Right cardiac atrium (tissue), 5 donors: ENCODE measurements at regions not wholly inside any gene's neighbourhood (a gene's known extent, or its start where the extent isn't known, plus 50 kb on each side); places are given as distances from the start of the nearest gene placed in this dataset.
A peak's percentile ranks its signal among the peaks of the same experiment; 100 is the strongest.
"Not testable (repeated sequence)": the region's sequence is repeated elsewhere in the genome, so short reads cannot be mapped to it uniquely, and the experiment has no call there.

Experiments used
- ATAC-seq, 2 donors: fragments of 200-7000 bp; cut with Tn5 transposase; one replicate each; pipeline versions ENCODE4 v1.8.0 to v1.9.1; 2020; ENCODE audit warnings: moderate library complexity in 2 of 2, mild to moderate bottlenecking in 1 of 2
- DNase-seq, 3 donors: peaks; one replicate each; pipeline ENCODE4 v3.0.0-alpha.2; 2020
- H3K27ac ChIP-seq: one replicate; pipeline ENCODE4 v1.5.1; 2013; ENCODE audit warnings: mild to moderate bottlenecking, low read length, control low read depth, moderate library complexity
- H3K27me3 ChIP-seq: one replicate; pipeline ENCODE4 v1.6.1; 2013; ENCODE audit not compliant: control insufficient read depth, insufficient read depth
- H3K4me1 ChIP-seq: one replicate; pipeline ENCODE4 v1.6.1; 2013; ENCODE audit warnings: low read length; ENCODE audit not compliant: control insufficient read depth, insufficient read depth
- H3K4me3 ChIP-seq: one replicate; pipeline ENCODE4 v1.5.1; 2013; ENCODE audit warnings: low read length, control low read depth
- H3K9me3 ChIP-seq: one replicate; pipeline ENCODE4 v1.6.1; 2013; ENCODE audit warnings: low read length; ENCODE audit not compliant: control insufficient read depth
- WGBS: extraction: QIAGEN DNeasy Blood & Tissue Kit; methylation state at CpG from one replicate; pipeline ENCODE4 v1.1.7; 2013; 5-methylcytosine and 5-hydroxymethylcytosine counted together
- intact Hi-C, 4 donors: fragments of 100-400 bp; cut with DNase I; formaldehyde crosslinking; loops; one replicate each; pipeline versions ENCODE4 v1.11.0 to v1.14.0; 2022 to 2023
- donor health status: healthy with polysubstance abuse.
- donor health status: DM: no; HTN: yes; CAD: no.
- donor health status: DM: no; HTN: no; CAD: no.
- donor health status: DM: no; HTN: yes; CAD: no; lungs with severe emphysema.
- donor health status: DM: yes; HTN: yes; CAD: no.

DNA sequence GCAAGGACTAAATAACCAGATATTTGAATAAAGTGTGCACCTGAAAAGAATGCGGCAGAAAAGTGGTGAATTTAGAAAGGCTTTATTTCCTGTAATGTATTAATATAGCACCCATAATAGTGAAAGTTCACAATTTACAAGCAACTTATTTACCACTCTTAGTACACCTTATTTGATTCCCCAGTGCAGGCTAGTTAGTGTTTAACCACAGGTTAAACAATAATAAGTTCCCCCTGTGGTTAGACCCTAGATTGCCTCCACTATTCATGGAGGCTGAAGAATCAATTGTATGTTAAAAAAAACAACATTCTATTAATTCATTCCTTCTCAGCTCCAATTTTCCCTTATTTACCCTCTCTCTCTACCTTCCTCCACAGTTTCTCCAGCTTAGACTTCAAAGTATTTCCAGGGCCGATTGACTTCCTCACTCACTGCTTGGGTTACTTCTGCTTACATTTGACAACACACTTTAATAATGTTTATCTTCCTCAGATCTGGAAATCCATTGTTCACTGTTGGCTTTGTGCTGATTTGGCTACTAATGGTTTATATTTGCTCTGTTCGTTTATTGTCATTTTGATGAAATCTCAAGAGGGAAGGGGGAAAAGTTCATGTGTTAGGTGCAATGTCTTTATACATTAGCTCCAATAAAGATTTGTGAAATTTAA lies 796.3 kb downstream of the BRINP3 start:
- no peak overlapping the region for H3K27ac ChIP-seq
- H3K4me1 ChIP-seq: no peaks in the 10 kb centered on the region
- H3K27me3 ChIP-seq: no peaks in the 10 kb centered on the region
- DNase-seq (no peak), ATAC-seq (no peak)
- intact Hi-C loops: no loop called here
- H3K4me3 ChIP-seq: no peak overlapping the region
- WGBS: 66% methylated on average over 3 of the region's 3 CpGs
- H3K9me3 ChIP-seq: no peaks in the 10 kb centered on the region

DNA sequence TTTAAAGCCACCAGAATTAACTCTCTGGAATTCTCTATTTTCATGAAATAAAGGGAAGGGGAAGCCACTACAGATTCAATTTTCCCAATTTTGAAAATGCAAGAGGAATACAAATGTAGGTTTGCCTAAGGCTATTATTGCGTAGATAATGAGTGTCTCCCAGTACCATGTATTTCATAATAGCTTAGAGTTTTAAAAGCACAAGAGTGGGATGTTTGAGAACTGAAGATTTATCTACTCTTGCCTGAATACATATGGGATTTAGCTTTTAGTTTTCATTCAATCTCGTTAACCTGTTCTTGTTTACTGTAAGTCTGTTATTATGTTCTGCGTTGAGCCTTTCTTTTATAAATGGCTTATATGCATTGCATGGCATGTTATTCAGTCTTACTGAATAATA lies 795.1 kb downstream of the BRINP3 start:
- no peak overlapping the region for H3K27ac ChIP-seq
- intact Hi-C loops: no loop called here
- ATAC-seq (no peak), DNase-seq (no peak)
- H3K4me1 ChIP-seq: no peaks in the 10 kb centered on the region
- no peaks in the 10 kb centered on the region for H3K27me3 ChIP-seq
- H3K4me3 ChIP-seq: no peak overlapping the region
- H3K9me3 ChIP-seq: no peaks in the 10 kb centered on the region
- 80% methylated on average over 3 of the region's 3 CpGs for WGBS

DNA sequence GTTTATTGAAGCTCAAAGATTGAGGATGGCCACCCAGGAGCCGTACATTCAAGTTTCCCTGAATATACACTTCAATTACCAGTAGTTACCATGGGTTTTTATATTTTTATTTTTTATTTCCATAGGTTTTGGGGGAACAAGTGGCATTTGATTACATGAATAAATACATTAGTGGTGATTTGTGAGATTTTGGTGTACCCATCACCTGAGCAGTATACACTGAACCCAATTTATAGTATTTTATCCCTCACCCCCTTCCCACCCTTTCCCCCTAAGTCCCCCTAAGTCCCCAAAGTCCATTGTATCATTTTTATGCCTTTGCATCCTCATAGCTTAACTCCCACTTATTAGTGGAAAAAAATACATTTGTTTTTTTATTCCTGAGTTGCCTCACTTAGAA lies 791.4 kb downstream of the BRINP3 start:
- intact Hi-C loops: no loop called here
- H3K27ac ChIP-seq: no peak overlapping the region
- ATAC-seq (no peak), DNase-seq (no peak)
- H3K9me3 ChIP-seq: no peaks in the 10 kb centered on the region
- no peak overlapping the region for H3K4me3 ChIP-seq
- 86% methylated on average over 1 of the region's 1 CpG for WGBS
- H3K27me3 ChIP-seq: no peaks in the 10 kb centered on the region
- H3K4me1 ChIP-seq: no peaks in the 10 kb centered on the region

DNA sequence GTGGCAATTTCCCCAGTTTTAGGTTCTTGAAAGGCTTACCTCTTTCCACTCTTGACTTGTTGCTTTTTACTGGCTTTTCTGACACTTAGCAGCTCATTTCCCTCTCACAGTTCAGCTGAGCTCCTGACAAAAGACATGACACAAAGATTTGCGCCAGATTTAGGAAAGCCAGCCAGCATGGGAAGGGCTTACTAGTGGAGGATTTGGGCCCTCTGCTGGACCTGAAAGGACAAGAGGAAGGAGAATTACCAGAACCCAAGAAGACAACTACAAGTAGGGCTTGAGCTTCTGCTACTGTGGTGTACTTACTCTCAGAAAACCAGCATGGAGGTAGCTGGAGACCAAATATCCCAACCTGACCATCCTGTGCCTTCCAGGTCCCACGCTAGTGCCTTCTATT lies 784.5 kb downstream of the BRINP3 start:
- no peak for ATAC-seq
- Histone ChIP-seq H3K27me3 (no peaks in the 10 kb centered on the region), H3K4me3 (no peak overlapping the region), H3K27ac (no peak overlapping the region), H3K4me1 (no peaks in the 10 kb centered on the region), H3K9me3 (no peaks in the 10 kb centered on the region)
- intact Hi-C loops: no loop called here
- DNase-seq: no peak
- 83% methylated on average over 2 of the region's 2 CpGs for WGBS

DNA sequence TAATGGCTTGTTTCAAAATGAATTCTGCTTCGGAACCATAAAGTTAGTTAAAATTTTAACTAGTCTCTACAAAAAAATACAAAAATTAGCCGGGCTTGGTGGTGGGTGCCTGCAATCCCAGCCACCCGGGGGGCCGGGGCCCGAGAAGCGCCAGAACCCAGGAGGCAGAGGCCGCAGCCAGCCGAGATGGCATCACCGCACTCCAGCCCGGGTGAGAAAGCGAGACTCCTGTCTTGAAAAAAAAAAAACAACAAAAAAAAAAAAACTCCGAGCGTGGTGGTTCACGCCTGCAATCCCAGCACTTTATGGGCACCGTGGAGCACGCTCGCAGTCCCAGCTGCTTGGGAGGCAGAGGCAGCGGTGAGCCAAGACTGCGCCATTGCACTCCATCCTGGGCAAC lies 781.4 kb downstream of the BRINP3 start:
- no peak overlapping the region for H3K27ac ChIP-seq
- H3K9me3 ChIP-seq: no peaks in the 10 kb centered on the region
- WGBS: 98% methylated on average over 19 of the region's 19 CpGs
- DNase-seq: no peak
- no peaks in the 10 kb centered on the region for H3K27me3 ChIP-seq
- no peak overlapping the region for H3K4me3 ChIP-seq
- no peak for ATAC-seq
- no peaks in the 10 kb centered on the region for H3K4me1 ChIP-seq
- intact Hi-C loops: no loop called here

DNA sequence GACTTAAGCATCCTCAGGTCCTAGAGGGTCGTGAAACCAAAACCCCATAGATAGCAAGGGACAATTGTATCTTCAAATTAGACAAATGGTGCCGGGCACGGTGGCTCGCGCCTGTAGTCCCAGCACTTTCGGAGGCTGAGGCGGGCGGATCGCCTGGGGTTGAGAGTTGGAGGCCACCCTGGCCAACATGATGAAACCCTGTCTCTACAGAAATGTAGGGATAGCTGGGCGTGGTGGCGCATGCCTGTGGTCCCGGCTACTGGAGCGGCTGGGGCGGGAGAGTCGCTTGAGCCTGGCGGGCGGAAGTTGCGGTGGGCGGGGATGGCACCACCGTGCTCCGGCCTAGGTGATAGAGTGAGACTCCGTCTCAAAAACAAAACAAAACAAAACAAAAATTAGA lies 780.6 kb downstream of the BRINP3 start:
- Histone ChIP-seq H3K27me3 (no peaks in the 10 kb centered on the region), H3K27ac (no peak overlapping the region), H3K9me3 (no peaks in the 10 kb centered on the region), H3K4me1 (no peaks in the 10 kb centered on the region), H3K4me3 (no peak overlapping the region)
- ATAC-seq (no peak), DNase-seq (peak in 1 of 3 donors; percentile 19)
- intact Hi-C loops: no loop called here
- 95% methylated on average over 22 of the region's 22 CpGs for WGBS

DNA sequence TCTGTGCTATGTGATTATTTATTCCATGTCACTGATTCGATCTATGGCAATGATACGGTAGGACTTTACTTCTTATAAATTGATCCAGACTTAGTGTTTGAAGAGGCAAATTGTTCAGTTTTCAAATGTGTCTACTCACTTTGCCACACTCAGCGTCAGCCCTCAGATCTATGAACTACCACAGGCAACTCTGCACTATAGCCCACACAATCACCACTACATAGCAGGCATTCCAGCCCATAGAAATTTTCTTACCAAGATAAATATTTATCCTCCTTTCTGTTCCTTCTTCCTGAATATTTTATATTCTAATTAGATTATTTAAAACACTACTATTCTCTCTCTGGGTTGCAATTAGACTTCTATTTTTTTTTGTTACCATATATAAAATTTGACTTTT lies 776.1 kb downstream of the BRINP3 start:
- intact Hi-C loops: no loop called here
- 83% methylated on average over 3 of the region's 3 CpGs for WGBS

DNA sequence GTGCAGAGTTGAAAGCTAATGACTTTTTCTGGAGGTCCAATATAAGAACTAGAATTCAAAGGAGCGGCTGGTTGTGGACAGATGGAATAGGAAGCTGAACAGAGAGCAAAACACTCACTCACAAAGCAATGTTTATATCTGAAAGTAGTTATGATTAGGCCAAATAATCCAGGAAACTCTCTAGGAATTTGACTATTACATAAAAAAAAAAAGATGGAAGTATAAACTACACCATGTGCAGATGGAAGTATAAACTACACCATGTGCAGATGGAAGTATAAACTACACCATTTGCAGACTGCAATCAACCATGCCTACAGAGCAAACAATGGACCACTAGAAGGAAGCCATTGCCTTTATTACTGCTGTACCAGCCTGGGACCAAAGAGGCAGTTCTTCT lies 771.1 kb downstream of the BRINP3 start:
- intact Hi-C loops: no loop called here
- no peak overlapping the region for H3K27ac ChIP-seq
- DNase-seq (no peak), ATAC-seq (no peak)
- no peak overlapping the region for H3K4me3 ChIP-seq
- 70% methylated on average over 1 of the region's 1 CpG for WGBS
- no peaks in the 10 kb centered on the region for H3K27me3 ChIP-seq
- H3K4me1 ChIP-seq: no peaks in the 10 kb centered on the region
- no peaks in the 10 kb centered on the region for H3K9me3 ChIP-seq

More for the DNA sequence above, 776.1 kb downstream of the BRINP3 start:
- no peaks in the 10 kb centered on the region for H3K4me1 ChIP-seq
- no peak overlapping the region for H3K27ac ChIP-seq
- H3K4me3 ChIP-seq: no peak overlapping the region
- no peaks in the 10 kb centered on the region for H3K9me3 ChIP-seq
- ATAC-seq: no peak
- DNase-seq: no peak
- no peaks in the 10 kb centered on the region for H3K27me3 ChIP-seq

DNA sequence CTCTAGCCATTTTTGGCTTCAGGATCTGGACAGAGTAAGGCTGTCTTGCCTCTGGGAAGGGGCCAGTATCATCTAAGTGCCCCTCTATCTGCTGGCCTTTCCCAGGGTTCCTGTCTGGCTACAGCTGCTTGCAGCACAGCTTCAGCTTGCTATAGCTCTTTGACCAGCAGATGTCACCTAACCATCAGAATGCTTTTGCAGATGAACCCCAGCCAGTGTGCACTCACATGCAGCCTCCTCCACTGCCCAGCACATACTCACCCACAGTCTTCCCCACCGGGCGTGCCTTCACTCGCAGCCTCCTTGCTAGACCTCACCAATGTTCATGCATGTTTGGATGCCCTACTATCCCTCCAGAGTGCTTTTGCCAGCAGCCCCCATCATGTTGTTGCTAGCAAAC lies 769.0 kb downstream of the BRINP3 start:
- no peaks in the 10 kb centered on the region for H3K9me3 ChIP-seq
- H3K27ac ChIP-seq: no peak overlapping the region
- WGBS: 93% methylated on average over 3 of the region's 3 CpGs
- intact Hi-C loops: no loop called here
- no peak for ATAC-seq
- DNase-seq: no peak
- no peak overlapping the region for H3K4me3 ChIP-seq
- no peaks in the 10 kb centered on the region for H3K4me1 ChIP-seq
- H3K27me3 ChIP-seq: no peaks in the 10 kb centered on the region

DNA sequence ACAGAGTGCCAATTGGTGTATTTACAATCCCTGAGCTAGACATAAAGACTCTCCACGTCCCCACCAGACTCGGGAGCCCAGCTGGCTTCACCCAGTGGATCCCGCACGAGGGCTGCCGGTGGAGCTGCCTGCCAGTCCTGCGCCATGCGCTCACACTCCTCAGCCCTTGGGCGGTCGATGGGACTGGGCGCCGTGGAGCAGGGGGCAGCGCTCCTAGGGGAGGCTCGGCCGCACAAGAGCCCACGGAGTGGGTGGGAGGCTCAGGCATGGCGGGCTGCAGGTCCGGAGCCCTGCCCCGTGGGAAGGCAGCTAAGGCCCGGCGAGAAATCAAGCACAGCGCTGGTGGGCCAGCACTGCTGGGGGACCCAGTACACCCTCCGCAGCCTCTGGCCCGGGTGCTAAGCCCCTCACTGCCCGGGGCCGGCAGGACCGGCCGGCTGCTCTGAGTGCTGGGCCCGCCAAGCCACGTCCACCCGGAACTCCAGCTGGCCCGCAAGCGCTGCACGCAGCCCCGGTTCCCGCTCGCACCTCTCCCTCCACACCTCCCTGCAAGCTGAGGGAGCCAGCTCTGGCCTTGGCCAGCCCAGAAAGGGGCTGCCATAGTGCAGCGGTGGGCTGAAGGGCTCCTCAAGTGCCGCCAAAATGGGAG lies 759.4 kb downstream of the BRINP3 start:
- H3K4me1 ChIP-seq, H3K27ac ChIP-seq, H3K27me3 ChIP-seq, H3K4me3 ChIP-seq, intact Hi-C loops, H3K9me3 ChIP-seq, ATAC-seq: not testable (repeated sequence)
- WGBS: 96% methylated on average over 38 of the region's 38 CpGs
- DNase-seq: peak in 2 of 3 donors; percentile 17 to 46

DNA sequence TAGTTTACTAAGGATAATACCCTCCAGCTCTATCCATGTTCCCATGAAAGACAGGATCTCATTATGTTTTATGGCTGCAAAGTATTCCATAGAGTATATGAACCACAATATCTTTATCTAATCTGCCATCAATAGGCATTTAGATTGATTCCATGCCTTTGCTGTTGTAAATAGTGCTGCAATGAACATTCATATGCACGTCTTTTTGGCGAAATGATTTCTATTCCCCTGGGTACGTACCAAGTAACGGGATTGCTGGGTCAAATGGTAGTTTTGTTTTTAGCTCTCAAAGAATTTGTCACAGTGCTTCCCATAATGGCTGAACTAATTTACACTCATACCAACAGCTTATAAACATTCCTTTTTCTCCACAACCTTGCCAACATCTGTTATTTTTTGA lies 750.9 kb downstream of the BRINP3 start:
- DNase-seq: no peak
- no peak for ATAC-seq
- Histone ChIP-seq H3K4me1 (no peaks in the 10 kb centered on the region), H3K9me3 (no peaks in the 10 kb centered on the region), H3K27me3 (no peaks in the 10 kb centered on the region), H3K27ac (no peak overlapping the region), H3K4me3 (no peak overlapping the region)
- intact Hi-C loops: no loop called here
- 82% methylated on average over 4 of the region's 4 CpGs for WGBS

DNA sequence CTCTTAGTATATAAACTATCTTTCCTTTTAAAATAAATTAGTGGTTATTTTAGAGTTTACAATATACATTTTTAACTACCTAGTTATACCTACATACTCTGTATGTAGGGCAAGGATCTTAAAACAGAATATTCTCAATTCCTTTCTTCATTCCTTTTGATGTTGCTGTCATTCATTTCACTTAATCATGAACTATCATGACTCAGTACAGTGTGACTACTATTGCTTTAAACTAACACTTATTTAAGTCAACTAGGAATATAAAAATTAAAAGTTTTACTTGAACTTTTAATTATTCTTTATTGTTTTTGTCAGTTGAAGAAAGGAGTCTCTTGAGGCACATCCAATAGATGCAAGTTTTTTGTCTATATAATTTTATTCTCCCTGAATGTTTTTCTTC lies 726.4 kb downstream of the BRINP3 start:
- no peaks in the 10 kb centered on the region for H3K9me3 ChIP-seq
- no peak for DNase-seq
- H3K4me3 ChIP-seq: no peak overlapping the region
- ATAC-seq: no peak
- H3K27me3 ChIP-seq: no peaks in the 10 kb centered on the region
- intact Hi-C loops: no loop called here
- no peak overlapping the region for H3K27ac ChIP-seq
- no peaks in the 10 kb centered on the region for H3K4me1 ChIP-seq
